C4-2B (cell line): ENCODE measurements at regions not wholly inside any gene's neighbourhood (a gene's known extent, or its start where the extent isn't known, plus 50 kb on each side); places are given as distances from the start of the nearest gene placed in this dataset.
"Not testable (repeated sequence)": the region's sequence is repeated elsewhere in the genome, so short reads cannot be mapped to it uniquely, and the experiment has no call there.

Source experiments
- CTCF ChIP-seq: fragments of 450-650 bp; conservative IDR thresholded peaks from 2 replicates; pipeline ENCODE4 v1.5.1; 2017; ENCODE audit warnings: mild to moderate bottlenecking
- ZFX ChIP-seq: fragments of 450-650 bp; IDR thresholded peaks from 2 replicates; pipeline ENCODE4 v1.6.1; 2017

- TF ChIP-seq CTCF, ZFX: not testable (repeated sequence)
These were observed 2184.0 kb downstream of the EPHA3 start for GRCh38 chr3:91291388-91291787.
